ENCODE measurements at regions not wholly inside any gene's neighbourhood (a gene's known extent, or its start where the extent isn't known, plus 50 kb on each side); places are given as distances from the start of the nearest gene placed in this dataset.

DNA sequence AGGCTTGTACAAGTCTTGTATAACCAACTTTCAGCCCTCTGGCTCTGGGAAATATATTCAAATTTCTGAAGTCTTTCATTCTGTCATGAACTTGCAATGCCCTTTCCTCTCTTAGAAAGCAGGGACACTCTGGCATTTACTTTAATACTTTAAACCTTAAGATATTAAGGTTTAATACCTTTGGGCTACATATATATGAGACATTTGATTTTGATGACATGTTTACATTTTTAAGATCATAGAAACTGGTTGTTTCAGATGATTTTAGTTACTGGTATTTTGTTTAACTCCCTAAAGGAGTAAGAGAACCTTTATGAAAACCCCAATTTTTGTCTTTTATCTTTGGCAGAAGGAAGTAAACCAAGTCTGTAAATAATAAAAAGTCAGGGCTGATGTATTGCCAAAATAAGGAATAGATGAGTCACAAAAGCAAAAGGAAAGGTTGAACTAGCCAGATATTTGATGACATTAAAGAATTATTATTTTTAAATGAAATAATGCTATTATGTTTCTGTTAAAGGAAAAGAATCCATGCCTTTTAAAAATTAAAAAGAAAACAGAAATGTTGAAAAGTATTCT, 579.0 kb upstream of the CBLB start:
- peaks cover 12% of the 10 kb centered on the region for H3K36me3 Mint-ChIP-seq (ENCODE audit: low read depth)

More for the DNA sequence above, 579.0 kb upstream of the CBLB start:
- no peak for DNase-seq (ENCODE audit: low spot score)
- H3F3A ChIP-seq (replicated peaks; ENCODE audit: low read depth): no peaks in the 10 kb centered on the region
- Mint-ChIP-seq H3K4me1 (no peaks in the 10 kb centered on the region; the same call in 2 of the 3 replicates), H3K27ac (no peak overlapping the region), H3K9me3 (peaks cover 10% of the 10 kb centered on the region; the same call in 2 of the 3 replicates), H3K27me3 (ENCODE audit: insufficient read depth, low read depth, poor library complexity) (no peaks in the 10 kb centered on the region), H3K4me3 (no peak overlapping the region)
- no peaks in the 10 kb centered on the region for H3K79me2 ChIP-seq (replicated peaks; ENCODE audit: insufficient read depth)
- no peak for ATAC-seq
- H3K4me3 ChIP-seq: no peak overlapping the region
- 0 out of 2 replicates have a peak, but pooled peaks cover 4% of the 10 kb centered on the region for H3K36me3 ChIP-seq (ENCODE audit: insufficient read depth)
- H4K20me1 ChIP-seq (replicated peaks; ENCODE audit: insufficient read depth): no peaks in the 10 kb centered on the region
- no peak for TF ChIP-seq REST (IDR thresholded peaks at IDR 0.05; ENCODE audit: unreplicated experiment)
- no peak for TF ChIP-seq EZH2 (IDR thresholded peaks at IDR 0.05; ENCODE audit: low read depth, unreplicated experiment)
- TF ChIP-seq STAT1 (IDR thresholded peaks at IDR 0.05; ENCODE audit: unreplicated experiment): no peak
- TF ChIP-seq JUNB (IDR thresholded peaks at IDR 0.05; ENCODE audit: unreplicated experiment): no peak
- TF ChIP-seq POLR2AphosphoS5 (IDR thresholded peaks at IDR 0.05; ENCODE audit: low read depth): no peak
- no peak for TF ChIP-seq NANOG (IDR thresholded peaks at IDR 0.05; ENCODE audit: borderline replicate concordance)
- TF ChIP-seq, protein P1, sequence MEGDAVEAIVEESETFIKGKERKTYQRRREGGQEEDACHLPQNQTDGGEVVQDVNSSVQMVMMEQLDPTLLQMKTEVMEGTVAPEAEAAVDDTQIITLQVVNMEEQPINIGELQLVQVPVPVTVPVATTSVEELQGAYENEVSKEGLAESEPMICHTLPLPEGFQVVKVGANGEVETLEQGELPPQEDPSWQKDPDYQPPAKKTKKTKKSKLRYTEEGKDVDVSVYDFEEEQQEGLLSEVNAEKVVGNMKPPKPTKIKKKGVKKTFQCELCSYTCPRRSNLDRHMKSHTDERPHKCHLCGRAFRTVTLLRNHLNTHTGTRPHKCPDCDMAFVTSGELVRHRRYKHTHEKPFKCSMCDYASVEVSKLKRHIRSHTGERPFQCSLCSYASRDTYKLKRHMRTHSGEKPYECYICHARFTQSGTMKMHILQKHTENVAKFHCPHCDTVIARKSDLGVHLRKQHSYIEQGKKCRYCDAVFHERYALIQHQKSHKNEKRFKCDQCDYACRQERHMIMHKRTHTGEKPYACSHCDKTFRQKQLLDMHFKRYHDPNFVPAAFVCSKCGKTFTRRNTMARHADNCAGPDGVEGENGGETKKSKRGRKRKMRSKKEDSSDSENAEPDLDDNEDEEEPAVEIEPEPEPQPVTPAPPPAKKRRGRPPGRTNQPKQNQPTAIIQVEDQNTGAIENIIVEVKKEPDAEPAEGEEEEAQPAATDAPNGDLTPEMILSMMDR (conservative IDR thresholded peaks at IDR 0.05; ENCODE audit: low read depth in 2 of 2): no peak
- TF ChIP-seq, protein P2, sequence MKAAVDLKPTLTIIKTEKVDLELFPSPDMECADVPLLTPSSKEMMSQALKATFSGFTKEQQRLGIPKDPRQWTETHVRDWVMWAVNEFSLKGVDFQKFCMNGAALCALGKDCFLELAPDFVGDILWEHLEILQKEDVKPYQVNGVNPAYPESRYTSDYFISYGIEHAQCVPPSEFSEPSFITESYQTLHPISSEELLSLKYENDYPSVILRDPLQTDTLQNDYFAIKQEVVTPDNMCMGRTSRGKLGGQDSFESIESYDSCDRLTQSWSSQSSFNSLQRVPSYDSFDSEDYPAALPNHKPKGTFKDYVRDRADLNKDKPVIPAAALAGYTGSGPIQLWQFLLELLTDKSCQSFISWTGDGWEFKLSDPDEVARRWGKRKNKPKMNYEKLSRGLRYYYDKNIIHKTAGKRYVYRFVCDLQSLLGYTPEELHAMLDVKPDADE (IDR thresholded peaks at IDR 0.05): no peak
- TF ChIP-seq EZH2phosphoT487 (IDR thresholded peaks at IDR 0.05; ENCODE audit: unreplicated experiment): no peak
- no peak for TF ChIP-seq ZNF462 (CRISPR knock-in tag; IDR thresholded peaks at IDR 0.05)
- TF ChIP-seq ZNF331 (CRISPR knock-in tag; IDR thresholded peaks at IDR 0.05; ENCODE audit: low read depth): no peak
- TF ChIP-seq ZNF114 (CRISPR knock-in tag; IDR thresholded peaks at IDR 0.05): no peak
- TF ChIP-seq CREB1 (CRISPR knock-in tag; IDR thresholded peaks at IDR 0.05; ENCODE audit: low read depth): no peak
- peaks cover 3% of the 10 kb centered on the region; the same call in 1 of the 2 replicates for H3K4me1 ChIP-seq (ENCODE audit: insufficient read depth)
- H3K27me3 ChIP-seq (ENCODE audit: insufficient read depth): no peaks in the 10 kb centered on the region
- H3K4me2 ChIP-seq: no peak overlapping the region
- no peak overlapping the region for H3K27ac ChIP-seq (ENCODE audit: low read depth)
- no peak overlapping the region for H2AFZ ChIP-seq
- H3K9me2 ChIP-seq (ENCODE audit: insufficient read depth): no peaks in the 10 kb centered on the region

Data from GM23338 (cell line).